Fibroblast of lung (primary cell): ENCODE measurements at regions not wholly inside any gene's neighbourhood (a gene's known extent, or its start where the extent isn't known, plus 50 kb on each side); places are given as distances from the start of the nearest gene placed in this dataset.

ENCODE experiments used
- EZH2 ChIP-seq: IDR thresholded peaks from 2 replicates; pipeline ENCODE4 v1.5.1; 2012; ENCODE audit warnings: low read length, control low read depth, mild to moderate bottlenecking; ENCODE audit errors: missing control alignments
- TF ChIP-seq, protein P1 (sequence below), 2 donors: IDR thresholded peaks in 1 of 2; conservative IDR thresholded peaks in 1 of 2; 1 replicate in 1 of 2; 2 replicates in 1 of 2; pipeline ENCODE4 v1.5.1; 2011 to 2012; ENCODE audit warnings: low read length in 2 of 2, control low read depth in 1 of 2, inconsistent platforms in 1 of 2, low read depth in 1 of 2, mild to moderate bottlenecking in 1 of 2

GRCh38 chr11:15378941-15379340, 264.2 kb downstream of the INSC start:
- TF ChIP-seq, protein P1, sequence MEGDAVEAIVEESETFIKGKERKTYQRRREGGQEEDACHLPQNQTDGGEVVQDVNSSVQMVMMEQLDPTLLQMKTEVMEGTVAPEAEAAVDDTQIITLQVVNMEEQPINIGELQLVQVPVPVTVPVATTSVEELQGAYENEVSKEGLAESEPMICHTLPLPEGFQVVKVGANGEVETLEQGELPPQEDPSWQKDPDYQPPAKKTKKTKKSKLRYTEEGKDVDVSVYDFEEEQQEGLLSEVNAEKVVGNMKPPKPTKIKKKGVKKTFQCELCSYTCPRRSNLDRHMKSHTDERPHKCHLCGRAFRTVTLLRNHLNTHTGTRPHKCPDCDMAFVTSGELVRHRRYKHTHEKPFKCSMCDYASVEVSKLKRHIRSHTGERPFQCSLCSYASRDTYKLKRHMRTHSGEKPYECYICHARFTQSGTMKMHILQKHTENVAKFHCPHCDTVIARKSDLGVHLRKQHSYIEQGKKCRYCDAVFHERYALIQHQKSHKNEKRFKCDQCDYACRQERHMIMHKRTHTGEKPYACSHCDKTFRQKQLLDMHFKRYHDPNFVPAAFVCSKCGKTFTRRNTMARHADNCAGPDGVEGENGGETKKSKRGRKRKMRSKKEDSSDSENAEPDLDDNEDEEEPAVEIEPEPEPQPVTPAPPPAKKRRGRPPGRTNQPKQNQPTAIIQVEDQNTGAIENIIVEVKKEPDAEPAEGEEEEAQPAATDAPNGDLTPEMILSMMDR (conservative IDR thresholded peaks at IDR 0.05 in 1 of 2, IDR thresholded peaks at IDR 0.05 in 1 of 2; ENCODE audit: low read depth in 1 of 2, low read length in 2 of 2) = no peak
- TF ChIP-seq EZH2 = no peak
